ENCODE measurements at regions not wholly inside any gene's neighbourhood (a gene's known extent, or its start where the extent isn't known, plus 50 kb on each side); places are given as distances from the start of the nearest gene placed in this dataset.

DNA sequence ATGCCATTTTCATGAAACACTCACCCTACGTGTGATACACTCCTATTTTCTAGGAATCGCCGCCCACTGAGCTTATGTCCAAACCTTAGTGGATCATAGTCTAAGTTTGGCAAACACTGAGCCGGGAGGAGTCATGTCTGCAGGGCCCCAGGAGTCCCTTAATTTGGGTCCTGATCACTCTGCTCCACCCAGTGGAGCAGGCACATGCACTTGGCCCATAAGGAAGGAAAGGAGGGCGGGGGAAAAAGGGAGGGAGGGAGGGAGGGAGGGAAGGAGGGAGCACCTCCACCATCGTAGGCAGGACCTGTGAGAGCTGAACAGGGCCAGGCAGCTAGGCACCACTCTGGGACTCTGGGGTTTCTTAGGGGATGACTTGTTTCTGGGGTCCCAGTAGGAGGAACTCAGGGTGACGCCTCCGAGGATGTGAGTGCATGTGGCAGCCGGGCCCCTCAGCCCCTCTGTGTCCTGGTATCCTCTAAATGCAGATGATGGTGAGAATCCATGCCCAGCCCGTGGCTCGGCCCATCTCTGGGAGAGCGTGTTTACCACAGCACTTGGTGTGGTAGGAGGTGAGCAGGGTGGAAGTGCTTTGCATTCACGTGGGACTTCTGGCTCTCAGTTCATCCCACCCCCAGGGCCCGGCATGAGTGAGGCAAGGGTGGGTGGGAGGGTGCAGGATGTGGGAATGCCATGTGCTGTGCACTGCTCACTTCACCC is 109.4 kb downstream of the KLF13 start:
- POLR2A ChIA-PET, result interaction anchor here (1.8 kb wide), 1 partner anchor 221 kb away, joined by 12 read pairs; no protein-coding TSS in a partner anchor

More for the DNA sequence above, 109.4 kb downstream of the KLF13 start:
- Histone ChIP-seq H3K36me3 (replicated peaks in 1 of 2; ENCODE audit: control insufficient read depth in 1 of 2, insufficient read depth in 2 of 2, low read length in 2 of 2) (no peaks in the 10 kb centered on the region), H3K4me1 (ENCODE audit: insufficient read depth, low read length) (peaks cover 12% of the 10 kb centered on the region), H3K9me3 (ENCODE audit: low read length) (no peaks in the 10 kb centered on the region), H3K79me2 (ENCODE audit: insufficient read depth, low read length) (no peaks in the 10 kb centered on the region), H3K4me2 (ENCODE audit: low read depth, low read length) (0 out of 2 replicates have a peak overlapping the region, but pooled peaks have one; percentile 65), H3K4me3 (replicated peaks in 1 of 3; ENCODE audit: insufficient read depth in 1 of 3, low read depth in 2 of 3, low read length in 3 of 3) (no peak overlapping the region), H3K27ac (ENCODE audit: extremely low read length, insufficient read depth, low read length) (no peak overlapping the region), H3K9ac (ENCODE audit: insufficient read depth, low read depth, low read length) (no peak overlapping the region), H2AFZ (ENCODE audit: low read length) (no peak overlapping the region), H4K20me1 (ENCODE audit: insufficient read depth, low read length) (no peaks in the 10 kb centered on the region), H3K27me3 (ENCODE audit: control insufficient read depth in 1 of 2, insufficient read depth in 2 of 2, low read length in 2 of 2) (peaks cover 0 to 11% of the 10 kb centered on the region in 2 experiments; a peak in 3 of 5 replicates)
- FAIRE-seq (no peak), DNase-seq (ENCODE audit: low spot score) (no peak), ATAC-seq (no peak)
- TF ChIP-seq, protein P1, sequence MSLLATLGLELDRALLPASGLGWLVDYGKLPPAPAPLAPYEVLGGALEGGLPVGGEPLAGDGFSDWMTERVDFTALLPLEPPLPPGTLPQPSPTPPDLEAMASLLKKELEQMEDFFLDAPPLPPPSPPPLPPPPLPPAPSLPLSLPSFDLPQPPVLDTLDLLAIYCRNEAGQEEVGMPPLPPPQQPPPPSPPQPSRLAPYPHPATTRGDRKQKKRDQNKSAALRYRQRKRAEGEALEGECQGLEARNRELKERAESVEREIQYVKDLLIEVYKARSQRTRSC (CRISPR knock-in tag; IDR thresholded peaks at IDR 0.05; ENCODE audit: low read depth), result no peak
- no peak for TF ChIP-seq ZKSCAN1 (IDR thresholded peaks at IDR 0.05; ENCODE audit: low read length)
- no peak for TF ChIP-seq GATAD1 (CRISPR knock-in tag; IDR thresholded peaks at IDR 0.05)
- no peak for TF ChIP-seq PPARG (CRISPR knock-in tag; conservative IDR thresholded peaks at IDR 0.05)
- TF ChIP-seq, protein P2, sequence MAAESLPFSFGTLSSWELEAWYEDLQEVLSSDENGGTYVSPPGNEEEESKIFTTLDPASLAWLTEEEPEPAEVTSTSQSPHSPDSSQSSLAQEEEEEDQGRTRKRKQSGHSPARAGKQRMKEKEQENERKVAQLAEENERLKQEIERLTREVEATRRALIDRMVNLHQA (CRISPR knock-in tag; IDR thresholded peaks at IDR 0.05), result no peak
- no peak for TF ChIP-seq ZFP36L1 (CRISPR knock-in tag; IDR thresholded peaks at IDR 0.05)
- TF ChIP-seq SSRP1 (CRISPR knock-in tag; IDR thresholded peaks at IDR 0.05), result no peak
- TF ChIP-seq YY1 (IDR thresholded peaks at IDR 0.05; ENCODE audit: insufficient read depth, insufficient replicate concordance, low read depth, low read length), result no peak
- no peak for TF ChIP-seq ZNF713 (CRISPR knock-in tag; IDR thresholded peaks at IDR 0.05)
- TF ChIP-seq, protein P3, sequence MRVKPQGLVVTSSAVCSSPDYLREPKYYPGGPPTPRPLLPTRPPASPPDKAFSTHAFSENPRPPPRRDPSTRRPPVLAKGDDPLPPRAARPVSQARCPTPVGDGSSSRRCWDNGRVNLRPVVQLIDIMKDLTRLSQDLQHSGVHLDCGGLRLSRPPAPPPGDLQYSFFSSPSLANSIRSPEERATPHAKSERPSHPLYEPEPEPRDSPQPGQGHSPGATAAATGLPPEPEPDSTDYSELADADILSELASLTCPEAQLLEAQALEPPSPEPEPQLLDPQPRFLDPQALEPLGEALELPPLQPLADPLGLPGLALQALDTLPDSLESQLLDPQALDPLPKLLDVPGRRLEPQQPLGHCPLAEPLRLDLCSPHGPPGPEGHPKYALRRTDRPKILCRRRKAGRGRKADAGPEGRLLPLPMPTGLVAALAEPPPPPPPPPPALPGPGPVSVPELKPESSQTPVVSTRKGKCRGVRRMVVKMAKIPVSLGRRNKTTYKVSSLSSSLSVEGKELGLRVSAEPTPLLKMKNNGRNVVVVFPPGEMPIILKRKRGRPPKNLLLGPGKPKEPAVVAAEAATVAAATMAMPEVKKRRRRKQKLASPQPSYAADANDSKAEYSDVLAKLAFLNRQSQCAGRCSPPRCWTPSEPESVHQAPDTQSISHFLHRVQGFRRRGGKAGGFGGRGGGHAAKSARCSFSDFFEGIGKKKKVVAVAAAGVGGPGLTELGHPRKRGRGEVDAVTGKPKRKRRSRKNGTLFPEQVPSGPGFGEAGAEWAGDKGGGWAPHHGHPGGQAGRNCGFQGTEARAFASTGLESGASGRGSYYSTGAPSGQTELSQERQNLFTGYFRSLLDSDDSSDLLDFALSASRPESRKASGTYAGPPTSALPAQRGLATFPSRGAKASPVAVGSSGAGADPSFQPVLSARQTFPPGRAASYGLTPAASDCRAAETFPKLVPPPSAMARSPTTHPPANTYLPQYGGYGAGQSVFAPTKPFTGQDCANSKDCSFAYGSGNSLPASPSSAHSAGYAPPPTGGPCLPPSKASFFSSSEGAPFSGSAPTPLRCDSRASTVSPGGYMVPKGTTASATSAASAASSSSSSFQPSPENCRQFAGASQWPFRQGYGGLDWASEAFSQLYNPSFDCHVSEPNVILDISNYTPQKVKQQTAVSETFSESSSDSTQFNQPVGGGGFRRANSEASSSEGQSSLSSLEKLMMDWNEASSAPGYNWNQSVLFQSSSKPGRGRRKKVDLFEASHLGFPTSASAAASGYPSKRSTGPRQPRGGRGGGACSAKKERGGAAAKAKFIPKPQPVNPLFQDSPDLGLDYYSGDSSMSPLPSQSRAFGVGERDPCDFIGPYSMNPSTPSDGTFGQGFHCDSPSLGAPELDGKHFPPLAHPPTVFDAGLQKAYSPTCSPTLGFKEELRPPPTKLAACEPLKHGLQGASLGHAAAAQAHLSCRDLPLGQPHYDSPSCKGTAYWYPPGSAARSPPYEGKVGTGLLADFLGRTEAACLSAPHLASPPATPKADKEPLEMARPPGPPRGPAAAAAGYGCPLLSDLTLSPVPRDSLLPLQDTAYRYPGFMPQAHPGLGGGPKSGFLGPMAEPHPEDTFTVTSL (CRISPR knock-in tag; IDR thresholded peaks at IDR 0.05; ENCODE audit: borderline replicate concordance), result no peak
- TF ChIP-seq ATM (IDR thresholded peaks at IDR 0.05; ENCODE audit: borderline replicate concordance), result no peak
- in situ Hi-C loops (cut with HindIII; ENCODE audit: extremely low pct_ligation_motif_present, low pct_unique_long_range_greater_than_20kb), result loop anchor here (5.0 to 25.0 kb wide), 3 partner anchors 51 to 649 kb away; no protein-coding TSS in a partner anchor
- intact Hi-C loops (cut with micrococcal nuclease; ENCODE audit: unreplicated experiment), result loop anchor here (1.0 to 10.0 kb wide), 2 partner anchors 111 to 236 kb away; partner anchors contain the start of gene KLF13
- no TSS peak for BruUV-seq (replicated peaks)
- CTCF ChIA-PET (ENCODE audit: low intra/inter-chr PET ratio, low total read pairs), result interaction anchor here (0.6 to 2.2 kb wide), 6 partner anchors 53 to 236 kb away, joined by 3 to 19 read pairs (median 4); no protein-coding TSS in a partner anchor
- WGBS (ENCODE audit: low lambda C conversion rate), result 20% methylated on average over 11 of the region's 14 CpGs

Measured in HepG2 (cell line).